ENCODE measurements at regions not wholly inside any gene's neighbourhood (a gene's known extent, or its start where the extent isn't known, plus 50 kb on each side); places are given as distances from the start of the nearest gene placed in this dataset.

DNA sequence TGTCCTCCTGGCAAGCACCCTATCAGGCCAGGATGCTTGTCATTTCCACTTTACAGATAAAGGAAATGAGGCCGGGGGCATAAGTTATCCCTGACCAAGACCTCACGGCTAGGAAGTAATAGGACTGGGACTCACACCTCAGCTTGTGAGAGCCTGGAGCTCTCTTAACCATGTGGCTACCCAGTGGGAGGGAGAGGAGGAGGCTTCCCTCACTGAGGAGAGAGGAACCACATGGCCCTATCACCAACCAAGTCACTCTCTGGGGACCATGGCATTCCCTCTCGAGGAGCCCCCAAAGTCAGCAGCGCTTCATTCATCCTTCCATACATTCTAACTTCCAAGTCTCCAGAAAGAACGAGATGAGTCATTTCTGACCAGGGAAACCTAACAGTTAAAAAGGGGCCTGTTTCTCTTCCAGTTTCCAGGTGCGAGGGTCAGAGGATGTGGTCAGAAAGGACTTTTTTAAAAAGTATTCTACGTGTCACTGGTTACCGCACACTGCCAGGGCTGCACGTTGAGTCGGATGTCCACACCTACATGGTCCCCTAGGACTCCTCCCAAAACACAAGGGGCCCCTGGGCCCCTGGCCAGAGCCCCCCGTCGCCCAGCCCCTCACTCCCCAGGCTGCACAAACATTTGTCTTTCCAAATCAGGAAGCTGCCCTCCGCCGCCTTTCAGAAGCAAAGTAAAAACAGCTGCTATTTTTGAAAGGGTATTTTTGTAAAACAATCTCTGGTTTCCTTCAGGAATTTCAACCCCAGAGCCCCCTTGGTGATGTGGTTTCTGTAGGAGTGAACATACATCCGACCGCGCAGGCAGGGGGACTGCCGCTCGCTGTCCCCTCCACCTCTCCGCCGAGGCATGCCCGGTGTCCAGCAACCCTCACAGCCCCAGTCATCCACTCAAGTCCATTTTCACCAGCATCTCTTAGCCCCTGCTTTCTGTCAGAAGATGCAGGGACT lies 128.2 kb upstream of the CHST15 start:
- TF ChIP-seq, protein P1, sequence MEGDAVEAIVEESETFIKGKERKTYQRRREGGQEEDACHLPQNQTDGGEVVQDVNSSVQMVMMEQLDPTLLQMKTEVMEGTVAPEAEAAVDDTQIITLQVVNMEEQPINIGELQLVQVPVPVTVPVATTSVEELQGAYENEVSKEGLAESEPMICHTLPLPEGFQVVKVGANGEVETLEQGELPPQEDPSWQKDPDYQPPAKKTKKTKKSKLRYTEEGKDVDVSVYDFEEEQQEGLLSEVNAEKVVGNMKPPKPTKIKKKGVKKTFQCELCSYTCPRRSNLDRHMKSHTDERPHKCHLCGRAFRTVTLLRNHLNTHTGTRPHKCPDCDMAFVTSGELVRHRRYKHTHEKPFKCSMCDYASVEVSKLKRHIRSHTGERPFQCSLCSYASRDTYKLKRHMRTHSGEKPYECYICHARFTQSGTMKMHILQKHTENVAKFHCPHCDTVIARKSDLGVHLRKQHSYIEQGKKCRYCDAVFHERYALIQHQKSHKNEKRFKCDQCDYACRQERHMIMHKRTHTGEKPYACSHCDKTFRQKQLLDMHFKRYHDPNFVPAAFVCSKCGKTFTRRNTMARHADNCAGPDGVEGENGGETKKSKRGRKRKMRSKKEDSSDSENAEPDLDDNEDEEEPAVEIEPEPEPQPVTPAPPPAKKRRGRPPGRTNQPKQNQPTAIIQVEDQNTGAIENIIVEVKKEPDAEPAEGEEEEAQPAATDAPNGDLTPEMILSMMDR (IDR thresholded peaks at IDR 0.05) = no peak

DNA sequence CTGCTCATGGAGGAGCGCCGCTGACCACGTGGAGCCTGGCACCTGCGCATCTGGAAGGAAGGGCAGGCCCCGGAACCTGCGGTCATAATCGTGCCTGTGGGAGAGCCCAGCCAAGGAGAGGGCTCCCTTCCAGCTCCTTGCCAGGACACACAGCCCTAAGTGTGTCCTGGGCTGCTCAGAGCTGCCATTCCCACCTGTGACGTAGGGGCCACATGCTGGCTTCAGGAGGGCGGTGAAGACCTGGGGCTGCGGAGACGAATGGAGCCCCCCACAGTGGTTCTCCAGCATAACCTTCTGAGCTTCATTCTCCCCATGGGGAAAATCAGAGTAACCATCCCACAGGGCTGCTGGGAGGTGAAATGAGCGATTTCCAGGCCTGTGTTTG lies 127.6 kb upstream of the CHST15 start:
- TF ChIP-seq, protein P1 (IDR thresholded peaks at IDR 0.05) = no peak

DNA sequence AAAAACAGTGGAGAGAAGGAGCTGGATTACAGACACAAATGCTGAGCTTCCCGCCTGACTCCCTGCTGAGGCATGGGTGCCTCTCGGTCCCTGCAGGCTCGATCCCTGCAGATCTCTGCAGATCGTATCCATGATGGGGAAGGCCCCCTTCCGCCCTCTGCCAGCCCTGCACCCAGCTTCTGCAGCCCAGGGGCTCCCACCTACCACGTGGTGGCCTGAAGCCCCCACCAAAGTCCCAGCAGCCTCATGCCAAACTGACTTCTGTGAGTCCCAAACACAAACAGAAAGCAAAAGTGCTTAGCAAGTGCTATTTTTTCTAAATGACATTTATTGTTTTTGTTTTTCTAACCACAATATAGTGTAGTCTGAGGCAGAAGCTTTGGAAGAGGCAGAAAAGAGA lies 127.1 kb upstream of the CHST15 start:
- TF ChIP-seq, protein P1 (IDR thresholded peaks at IDR 0.05) = no peak

DNA sequence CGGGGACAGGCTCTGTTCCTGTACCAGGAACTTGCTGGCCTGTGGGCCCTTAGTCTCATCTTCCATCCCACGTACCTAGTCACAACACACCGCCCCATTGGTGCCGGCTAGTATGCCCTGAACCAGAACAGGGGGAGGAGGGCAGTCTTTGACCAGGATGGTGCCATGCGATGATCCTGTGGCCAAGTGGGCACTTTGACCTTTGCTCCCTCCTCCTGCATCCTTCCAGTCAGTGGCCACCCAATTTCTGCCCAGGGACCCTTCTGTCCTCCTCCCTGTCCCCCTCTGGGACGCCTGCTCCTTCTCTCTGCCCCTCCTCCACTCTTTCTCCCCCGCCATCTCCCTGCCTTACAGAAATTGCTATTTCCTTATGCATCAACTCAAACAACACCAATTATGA lies 126.3 kb upstream of the CHST15 start:
- TF ChIP-seq, protein P1 (IDR thresholded peaks at IDR 0.05) = no peak

DNA sequence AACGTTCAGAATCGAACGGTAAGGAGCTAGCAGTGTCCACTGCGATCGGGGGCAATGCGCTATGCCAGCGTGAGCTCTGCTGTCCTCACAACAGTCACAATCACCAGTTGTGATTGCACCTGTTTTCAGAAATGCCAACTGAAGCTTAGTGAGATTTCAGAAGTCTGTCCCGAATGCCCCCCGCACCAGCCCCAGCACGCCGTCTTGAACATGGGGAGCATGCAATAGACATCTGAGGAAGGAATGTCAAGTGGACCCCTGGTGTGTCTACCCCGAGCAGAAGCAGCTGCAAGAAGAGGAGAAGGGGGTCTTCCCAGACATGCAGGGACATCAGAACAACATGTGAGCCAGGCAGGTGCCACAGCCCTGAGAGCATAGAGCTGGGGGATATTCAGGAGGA lies 125.7 kb upstream of the CHST15 start:
- TF ChIP-seq, protein P1 (IDR thresholded peaks at IDR 0.05) = no peak

DNA sequence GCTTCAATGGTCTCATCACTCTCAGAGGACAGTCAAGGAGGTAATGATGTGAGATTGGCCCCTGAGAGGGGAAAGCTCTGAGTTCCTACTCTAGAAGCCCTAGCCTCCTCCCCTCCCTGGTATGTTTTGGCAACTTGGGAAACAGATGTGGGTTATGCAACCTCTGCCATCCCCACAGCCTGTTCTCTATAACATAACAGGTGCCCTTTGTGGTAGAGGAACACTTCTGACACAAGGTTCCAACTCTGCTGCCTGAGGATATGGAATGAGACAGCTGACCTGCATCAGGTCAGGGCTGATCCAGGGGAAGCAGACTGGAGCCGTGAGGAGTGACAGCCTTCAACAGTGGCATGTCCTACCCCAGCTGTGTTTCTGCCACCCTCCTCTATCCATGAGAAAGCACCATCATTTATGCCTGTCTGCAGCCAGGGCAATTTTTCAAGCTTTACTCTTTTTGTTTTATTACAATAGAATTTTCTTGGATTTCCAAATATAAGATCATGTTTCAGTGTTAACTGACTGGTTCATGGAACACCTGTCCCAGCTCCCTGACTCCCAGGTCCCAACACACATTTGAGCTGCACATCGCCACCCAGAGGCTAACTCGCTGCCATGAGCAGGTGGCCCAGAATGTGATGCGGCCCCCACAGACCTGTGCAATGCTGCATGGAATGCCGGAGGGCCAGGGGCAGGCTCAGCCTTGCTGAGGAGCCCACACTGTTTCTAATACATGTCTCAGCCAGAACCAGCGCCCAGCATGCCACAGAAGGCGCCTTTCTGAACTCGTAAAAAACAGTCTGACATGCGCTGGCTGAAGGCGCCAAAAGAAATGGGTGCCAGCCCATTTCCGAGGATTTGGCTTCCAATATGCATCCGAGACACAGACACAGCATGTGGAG lies 124.8 kb upstream of the CHST15 start:
- TF ChIP-seq, protein P1 (IDR thresholded peaks at IDR 0.05) = no peak

DNA sequence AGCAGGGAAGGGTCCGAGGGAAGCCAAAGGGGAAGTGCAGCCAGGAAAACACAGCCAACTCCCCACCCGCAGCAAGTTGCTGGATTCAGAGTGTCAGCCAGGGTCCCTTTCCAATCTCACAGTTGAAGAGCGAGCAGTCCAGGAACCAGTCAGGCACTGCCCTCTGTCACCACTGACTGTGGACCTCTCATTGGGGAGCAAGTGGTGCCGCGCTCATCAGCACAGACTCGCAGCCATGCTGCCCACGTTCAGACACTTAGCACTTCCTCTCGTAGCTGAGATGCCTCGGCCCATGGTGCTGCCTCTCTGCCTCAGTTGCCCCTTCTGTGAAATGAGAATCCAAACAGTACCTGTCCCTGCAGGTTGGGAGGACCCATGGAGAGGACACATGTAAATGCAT lies 123.6 kb upstream of the CHST15 start:
- TF ChIP-seq, protein P1 (IDR thresholded peaks at IDR 0.05) = no peak
